HepG2 (cell line): ENCODE measurements at regions not wholly inside any gene's neighbourhood (a gene's known extent, or its start where the extent isn't known, plus 50 kb on each side); places are given as distances from the start of the nearest gene placed in this dataset.

ENCODE experiments used
- ATAC-seq: fragments of 200-7000 bp; cut with Tn5 transposase; 3 replicates; pipeline ENCODE4 v1.9.1; 2020; ENCODE audit warnings: mild to moderate bottlenecking, moderate library complexity
- BruUV-seq: library from RNA; stranded (reverse); fragments of 400-500 nt; replicated peaks from 2 replicates; lab custom pipeline; 2021; lab: Mats Ljungman, UMichigan
- CTCF ChIA-PET: fragments of 300-600 bp; formaldehyde crosslinking; extraction: SDS; loops from one replicate; lab custom pipeline; 2021; ENCODE audit warnings: low total read pairs, inconsistent platforms, low intra/inter-chr PET ratio; lab: Yijun Ruan, JAX
- POLR2A ChIA-PET: fragments of 350-600 bp; sonication (Branson Sonifier 250); formaldehyde crosslinking; loops from one replicate; lab custom pipeline; 2020; ENCODE audit warnings: antibody characterized with exemption, inconsistent platforms; lab: Yijun Ruan, JAX
- DNase-seq: peaks from one replicate; pipeline ENCODE4 v3.0.0-alpha.2; 2015; ENCODE audit warnings: low spot score
- FAIRE-seq: peaks from 3 replicates; lab custom pipeline; 2011; peaks lifted over from hg19 to GRCh38; lab: Jason Lieb, UNC
- H2AFZ ChIP-seq: one replicate; pipeline ENCODE4 v1.6.1; 2011; ENCODE audit warnings: low read length, inconsistent platforms
- H3K27ac ChIP-seq: fragments of 300-600 bp; 3 replicates; pipeline ENCODE4 v1.8.0; 2011; ENCODE audit warnings: mixed run types, mild to moderate bottlenecking, mixed read lengths, low read length, inconsistent platforms; ENCODE audit not compliant: insufficient read depth; ENCODE audit errors: extremely low read length
- H3K27me3 ChIP-seq, 2 experiments: fragments of 200-600 bp in 1 of 2; 2 replicates in 1 of 2; 3 replicates in 1 of 2; pipeline versions ENCODE4 v1.6.0 to v1.8.0; 2011; ENCODE audit warnings: low read length in 2 of 2, mild to moderate bottlenecking in 2 of 2, moderate library complexity in 2 of 2, inconsistent platforms in 1 of 2; ENCODE audit not compliant: insufficient read depth in 2 of 2, control insufficient read depth in 1 of 2
- H3K36me3 ChIP-seq, 2 experiments: fragments of 200-600 bp in 1 of 2; replicated peaks in 1 of 2; 2 replicates in 1 of 2; 3 replicates in 1 of 2; pipeline versions ENCODE4 v1.5.1 to v1.8.0; 2011; ENCODE audit warnings: low read length in 2 of 2, inconsistent platforms in 1 of 2; ENCODE audit not compliant: insufficient read depth in 2 of 2, control insufficient read depth in 1 of 2
- H3K4me1 ChIP-seq: 2 replicates; pipeline ENCODE4 v1.5.1; 2012; ENCODE audit warnings: low read length, inconsistent platforms; ENCODE audit not compliant: insufficient read depth
- H3K4me2 ChIP-seq: 2 replicates; pipeline ENCODE4 v1.6.0; 2011; ENCODE audit warnings: low read depth, low read length, inconsistent platforms
- H3K4me3 ChIP-seq, 3 experiments: fragments of 200-600 bp in 1 of 3; sonication (generic), shearing (Covaris generic) in 1 of 3; replicated peaks in 1 of 3; 2 replicates each; pipeline ENCODE4 v1.5.1; 2011 to 2016; ENCODE audit warnings: low read length in 3 of 3, inconsistent platforms in 2 of 3, low read depth in 2 of 3, mild to moderate bottlenecking in 2 of 3, control low read depth in 1 of 3, mixed read lengths in 1 of 3; ENCODE audit not compliant: insufficient read depth in 1 of 3
- H3K79me2 ChIP-seq: one replicate; pipeline ENCODE4 v1.6.1; 2011; ENCODE audit warnings: low read length, inconsistent platforms; ENCODE audit not compliant: insufficient read depth
- H3K9ac ChIP-seq: 2 replicates; pipeline ENCODE4 v1.6.0; 2011; ENCODE audit warnings: mild to moderate bottlenecking, low read depth, low read length, inconsistent platforms; ENCODE audit not compliant: insufficient read depth
- H3K9me3 ChIP-seq: 2 replicates; pipeline ENCODE4 v1.5.1; 2012; ENCODE audit warnings: mild to moderate bottlenecking, low read length
- H4K20me1 ChIP-seq: 2 replicates; pipeline ENCODE4 v1.6.0; 2011; ENCODE audit warnings: inconsistent platforms, mild to moderate bottlenecking, low read length, moderate library complexity; ENCODE audit not compliant: insufficient read depth
- CBX1 ChIP-seq: IDR thresholded peaks from one replicate; pipeline ENCODE4 v1.6.1; 2016; ENCODE audit warnings: antibody characterized with exemption, low read depth
- CSRNP2 ChIP-seq: sonication (generic); formaldehyde crosslinking; conservative IDR thresholded peaks from 2 replicates; pipeline ENCODE4 v1.8.0; 2022; ENCODE audit warnings: low read depth, missing genetic modification reagents
- LRRFIP1 ChIP-seq: sonication (generic); formaldehyde crosslinking; conservative IDR thresholded peaks from 2 replicates; pipeline ENCODE4 v1.4.0; 2020; ENCODE audit warnings: missing genetic modification reagents
- NONO ChIP-seq, 2 experiments: fragments of 450-650 bp in 1 of 2; sonication (generic) in 1 of 2; formaldehyde crosslinking in 1 of 2; IDR thresholded peaks in 1 of 2; conservative IDR thresholded peaks in 1 of 2; 2 replicates each; pipeline versions ENCODE4 v1.6.1 to v1.8.0; 2017 to 2022; ENCODE audit warnings: mild to moderate bottlenecking in 1 of 2, missing genetic modification reagents in 1 of 2, moderate library complexity in 1 of 2
- PLSCR1 ChIP-seq: sonication (generic); formaldehyde crosslinking; IDR thresholded peaks from 2 replicates; pipeline ENCODE4 v1.5.0; 2020; ENCODE audit warnings: missing genetic modification reagents, mild to moderate bottlenecking, borderline replicate concordance
- STAT6 ChIP-seq: sonication (generic); formaldehyde crosslinking; IDR thresholded peaks from 2 replicates; pipeline ENCODE4 v1.4.0; 2020; ENCODE audit warnings: missing genetic modification reagents, mild to moderate bottlenecking, borderline replicate concordance
- TRAFD1 ChIP-seq: sonication (generic); formaldehyde crosslinking; IDR thresholded peaks from 2 replicates; pipeline ENCODE4 v1.5.1; 2020; ENCODE audit warnings: missing genetic modification reagents, mild to moderate bottlenecking, borderline replicate concordance
- YEATS2 ChIP-seq: sonication (generic); formaldehyde crosslinking; IDR thresholded peaks from 2 replicates; pipeline ENCODE4 v1.4.0; 2020; ENCODE audit warnings: missing genetic modification reagents, borderline replicate concordance
- ZNF615 ChIP-seq: sonication (generic); formaldehyde crosslinking; IDR thresholded peaks from 2 replicates; pipeline ENCODE4 v1.5.0; 2020; ENCODE audit warnings: mild to moderate bottlenecking, missing genetic modification reagents, borderline replicate concordance
- ZNF737 ChIP-seq: sonication (generic); formaldehyde crosslinking; IDR thresholded peaks from 2 replicates; pipeline ENCODE4 v1.5.0; 2020; ENCODE audit warnings: missing genetic modification reagents, mild to moderate bottlenecking, borderline replicate concordance
- ZNF75D ChIP-seq: sonication (generic); formaldehyde crosslinking; IDR thresholded peaks from 2 replicates; pipeline ENCODE4 v1.8.1; 2023; ENCODE audit warnings: missing genetic modification reagents, mild to moderate bottlenecking, borderline replicate concordance
- WGBS: methylation state at CpG from one replicate; pipeline ENCODE4 v1.1.6; 2017; ENCODE audit warnings: low lambda C conversion rate; 5-methylcytosine and 5-hydroxymethylcytosine counted together
- in situ Hi-C: cut with HindIII; loops from 2 replicates; pipeline ENCODE4 v1.10.0; 2017; ENCODE audit warnings: low pct_unique_long_range_greater_than_20kb; ENCODE audit not compliant: extremely low pct_ligation_motif_present
- intact Hi-C: fragments of 100-400 bp; cut with micrococcal nuclease; formaldehyde crosslinking; loops from one replicate; pipeline ENCODE4 v1.10.0; 2022; ENCODE audit not compliant: unreplicated experiment
- TF ChIP-seq, protein P1 (sequence below): sonication (generic); formaldehyde crosslinking; IDR thresholded peaks from 2 replicates; pipeline ENCODE4 v1.8.1; 2022; ENCODE audit warnings: mild to moderate bottlenecking, missing genetic modification reagents

GRCh38 chrX:39709364-39709763 is 388.4 kb downstream of the BCOR start:
- FAIRE-seq (no peak), DNase-seq (no peak), ATAC-seq (no peak)
- ChIA-PET CTCF (no interaction called here), POLR2A (no interaction called here)
- Histone ChIP-seq H2AFZ (no peak overlapping the region), H3K4me2 (no peak overlapping the region), H3K4me3 (no peak overlapping the region), H3K27ac (no peak overlapping the region), H4K20me1 (no peaks in the 10 kb centered on the region), H3K27me3 (no peaks in the 10 kb centered on the region), H3K4me1 (no peaks in the 10 kb centered on the region; the same call in 1 of the 2 replicates), H3K9ac (no peak overlapping the region), H3K79me2 (no peaks in the 10 kb centered on the region), H3K9me3 (no peaks in the 10 kb centered on the region), H3K36me3 (no peaks in the 10 kb centered on the region)
- WGBS, result 100% methylated on average over 1 of the region's 1 CpG
- in situ Hi-C loops (no loop called here), intact Hi-C loops (no loop called here)
- no TSS peak for BruUV-seq
- no peak for TF ChIP-seq ZNF615 (CRISPR knock-in tag)
- no peak for TF ChIP-seq PLSCR1 (CRISPR knock-in tag)
- TF ChIP-seq NONO (IDR thresholded peaks at IDR 0.05), result no peak
- TF ChIP-seq NONO (CRISPR knock-in tag; conservative IDR thresholded peaks at IDR 0.05), result no peak
- TF ChIP-seq ZNF737 (CRISPR knock-in tag), result no peak
- no peak for TF ChIP-seq TRAFD1 (CRISPR knock-in tag)
- no peak for TF ChIP-seq CBX1
- TF ChIP-seq STAT6, result no peak
- TF ChIP-seq CSRNP2 (CRISPR knock-in tag), result no peak
- TF ChIP-seq YEATS2, result no peak
- no peak for TF ChIP-seq LRRFIP1 (CRISPR knock-in tag)
- TF ChIP-seq, protein P1, sequence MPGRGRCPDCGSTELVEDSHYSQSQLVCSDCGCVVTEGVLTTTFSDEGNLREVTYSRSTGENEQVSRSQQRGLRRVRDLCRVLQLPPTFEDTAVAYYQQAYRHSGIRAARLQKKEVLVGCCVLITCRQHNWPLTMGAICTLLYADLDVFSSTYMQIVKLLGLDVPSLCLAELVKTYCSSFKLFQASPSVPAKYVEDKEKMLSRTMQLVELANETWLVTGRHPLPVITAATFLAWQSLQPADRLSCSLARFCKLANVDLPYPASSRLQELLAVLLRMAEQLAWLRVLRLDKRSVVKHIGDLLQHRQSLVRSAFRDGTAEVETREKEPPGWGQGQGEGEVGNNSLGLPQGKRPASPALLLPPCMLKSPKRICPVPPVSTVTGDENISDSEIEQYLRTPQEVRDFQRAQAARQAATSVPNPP (CRISPR knock-in tag), result no peak
- no peak for TF ChIP-seq ZNF75D
